GM12872 (cell line): ENCODE measurements at regions not wholly inside any gene's neighbourhood (a gene's known extent, or its start where the extent isn't known, plus 50 kb on each side); places are given as distances from the start of the nearest gene placed in this dataset.

ENCODE experiments used
- CTCF ChIP-seq: IDR thresholded peaks from 3 replicates; pipeline ENCODE4 v1.5.1; 2011; ENCODE audit warnings: low read depth, mild to moderate bottlenecking, low read length, moderate library complexity; ENCODE audit not compliant: insufficient read depth

- no peak for TF ChIP-seq CTCF
Measured at GRCh38 chr2:95667480-95667879, 75.7 kb downstream of the TRIM43 start.

DNA sequence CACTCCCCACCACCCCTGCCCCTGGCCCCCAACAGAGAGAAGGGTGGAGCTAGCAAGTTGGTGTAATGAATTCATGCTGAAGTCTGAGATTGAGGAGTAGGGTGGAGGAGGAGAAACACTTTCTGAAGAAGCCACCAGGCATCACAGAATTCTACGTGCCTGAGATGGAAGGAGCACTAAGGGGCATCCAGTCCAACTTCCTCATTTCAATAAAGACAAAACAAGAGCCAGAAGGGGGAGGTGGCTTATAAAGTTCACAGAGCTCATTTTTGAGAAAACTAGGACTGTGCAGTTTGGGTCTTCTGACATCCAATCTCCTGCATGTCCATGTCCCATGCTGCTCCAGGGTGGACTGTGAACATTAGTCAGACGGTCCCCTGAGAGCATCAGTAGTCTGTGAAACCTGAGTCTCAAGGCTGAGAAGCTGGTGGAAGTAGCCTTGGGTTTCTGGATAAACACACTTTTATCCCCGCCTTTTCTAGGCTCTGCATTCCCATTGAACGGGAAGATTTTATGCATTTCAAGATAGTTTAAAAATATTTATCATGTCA, 77.7 kb downstream of the TRIM43 start:
- no peak for TF ChIP-seq CTCF

GRCh38 chr2:95670167-95670566, 78.4 kb downstream of the TRIM43 start:
- TF ChIP-seq CTCF: no peak

GRCh38 chr2:95670686-95671085, 78.9 kb downstream of the TRIM43 start:
- TF ChIP-seq CTCF: no peak

DNA sequence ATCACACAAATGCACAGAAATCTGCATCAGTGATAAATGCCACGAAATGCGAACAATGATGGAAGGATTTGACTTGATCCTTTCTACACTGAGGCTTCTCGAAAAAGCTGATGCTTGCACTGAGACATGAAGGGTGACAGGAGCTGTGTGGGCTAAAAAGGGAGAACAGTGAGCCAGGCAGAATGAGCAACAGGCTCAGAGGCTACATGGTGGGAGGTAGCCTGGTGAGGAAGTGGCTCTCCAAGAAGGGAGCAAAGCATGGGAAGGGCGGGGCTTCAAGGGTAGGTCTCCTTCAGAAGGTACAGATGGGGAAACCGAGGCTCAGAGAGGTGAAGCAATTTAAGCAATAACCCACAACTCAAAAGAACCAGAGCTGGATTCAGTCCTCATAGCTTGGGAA, 82.4 kb downstream of the TRIM43 start:
- TF ChIP-seq CTCF: no peak

- TF ChIP-seq CTCF: no peak
Measured at GRCh38 chr2:95677346-95677745, 85.5 kb downstream of the TRIM43 start.

- no peak for TF ChIP-seq CTCF
Measured at GRCh38 chr2:95685513-95685912, 93.7 kb downstream of the TRIM43 start.
